DND-41 (cell line): ENCODE measurements at regions not wholly inside any gene's neighbourhood (a gene's known extent, or its start where the extent isn't known, plus 50 kb on each side); places are given as distances from the start of the nearest gene placed in this dataset.

Source experiments
- ATAC-seq: fragments of 200-7000 bp; cut with Tn5 transposase; 3 replicates; pipeline ENCODE4 v1.9.1; 2021; ENCODE audit warnings: low read depth; ENCODE audit not compliant: insufficient read depth
- DNase-seq: peaks from one replicate; pipeline ENCODE4 v3.0.0-alpha.2; 2020
- H2AFZ ChIP-seq: 2 replicates; pipeline ENCODE4 v1.6.0; 2012; ENCODE audit warnings: low read depth, low read length
- H3K27ac ChIP-seq: 2 replicates; pipeline ENCODE4 v1.5.1; 2012; ENCODE audit warnings: low read length, inconsistent platforms
- H3K27me3 ChIP-seq: fragments of 200-600 bp; sonication (generic); 2 replicates; pipeline ENCODE4 v1.6.0; 2012; ENCODE audit warnings: low read length, mild to moderate bottlenecking, inconsistent platforms; ENCODE audit not compliant: insufficient read depth, poor library complexity
- H3K36me3 ChIP-seq: 2 replicates; pipeline ENCODE4 v1.5.1; 2012; ENCODE audit warnings: low read length, inconsistent platforms; ENCODE audit not compliant: insufficient read depth
- H3K4me1 ChIP-seq: 2 replicates; pipeline ENCODE4 v1.5.1; 2012; ENCODE audit warnings: mild to moderate bottlenecking, low read length; ENCODE audit not compliant: insufficient read depth
- H3K4me2 ChIP-seq: 2 replicates; pipeline ENCODE4 v1.6.0; 2012; ENCODE audit warnings: mild to moderate bottlenecking, moderate library complexity, low read length, inconsistent platforms; ENCODE audit not compliant: insufficient read depth
- H3K4me3 ChIP-seq, 2 experiments: fragments of 200-600 bp in 1 of 2; shearing (Covaris generic) in 1 of 2; 2 replicates each; pipeline ENCODE4 v1.5.1; 2012 to 2016; ENCODE audit warnings: inconsistent platforms in 2 of 2, low read length in 2 of 2, mild to moderate bottlenecking in 2 of 2, low read depth in 1 of 2, moderate library complexity in 1 of 2
- H3K79me2 ChIP-seq: 2 replicates; pipeline ENCODE4 v1.6.0; 2012; ENCODE audit warnings: low read length, inconsistent platforms; ENCODE audit not compliant: insufficient read depth
- H3K9ac ChIP-seq: 2 replicates; pipeline ENCODE4 v1.6.0; 2012; ENCODE audit warnings: low read depth, mild to moderate bottlenecking, inconsistent platforms, low read length, moderate library complexity
- H3K9me3 ChIP-seq: 2 replicates; pipeline ENCODE4 v1.5.1; 2012; ENCODE audit warnings: low read length, moderate library complexity, mild to moderate bottlenecking, inconsistent platforms; ENCODE audit not compliant: insufficient read depth, severe bottlenecking
- H4K20me1 ChIP-seq: 2 replicates; pipeline ENCODE4 v1.6.0; 2012; ENCODE audit warnings: low read length; ENCODE audit not compliant: insufficient read depth
- CTCF ChIP-seq: IDR thresholded peaks from 2 replicates; pipeline ENCODE4 v1.5.1; 2012; ENCODE audit warnings: borderline replicate concordance, low read length, moderate library complexity, mild to moderate bottlenecking; ENCODE audit not compliant: poor library complexity, severe bottlenecking; ENCODE audit errors: extremely low read depth
- EZH2 ChIP-seq: IDR thresholded peaks from 3 replicates; pipeline ENCODE4 v1.6.1; 2012; ENCODE audit warnings: borderline replicate concordance, low read depth, mild to moderate bottlenecking, moderate library complexity, low read length, inconsistent platforms; ENCODE audit not compliant: severe bottlenecking

DNA sequence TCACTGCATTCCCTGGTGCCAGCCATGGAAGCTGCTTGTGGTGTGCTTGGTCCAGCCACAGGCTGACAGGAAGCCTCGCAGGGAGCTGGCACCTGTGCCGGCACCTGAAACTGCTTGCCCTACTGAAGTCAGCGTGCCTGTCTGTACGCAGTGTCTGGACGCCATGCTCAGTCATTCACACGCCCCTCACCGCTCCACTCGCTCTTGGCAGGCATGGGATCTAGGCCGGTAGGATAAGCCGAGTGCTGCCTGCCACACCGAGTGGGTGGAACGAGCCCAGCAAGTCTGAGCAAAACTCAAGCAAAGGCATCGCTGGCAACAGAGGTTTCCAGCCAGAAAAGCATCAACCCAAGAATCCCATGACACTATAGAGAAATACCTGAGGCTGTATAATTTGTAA lies 350.6 kb downstream of the CDH11 start:
- no peak overlapping the region for H3K4me2 ChIP-seq
- H3K9me3 ChIP-seq: peaks cover 2% of the 10 kb centered on the region
- ATAC-seq: no peak
- TF ChIP-seq EZH2 (no peak), CTCF (no peak)
- H3K27ac ChIP-seq: no peak overlapping the region
- no peaks in the 10 kb centered on the region for H3K4me1 ChIP-seq
- no peak overlapping the region for H3K4me3 ChIP-seq
- H3K27me3 ChIP-seq: no peaks in the 10 kb centered on the region
- H4K20me1 ChIP-seq: no peaks in the 10 kb centered on the region
- H3K9ac ChIP-seq: no peak overlapping the region
- H2AFZ ChIP-seq: no peak overlapping the region
- H3K79me2 ChIP-seq: no peaks in the 10 kb centered on the region
- no peak for DNase-seq
- H3K36me3 ChIP-seq: no peaks in the 10 kb centered on the region

- ATAC-seq (no peak), DNase-seq (no peak)
- Histone ChIP-seq H3K79me2 (no peaks in the 10 kb centered on the region), H3K4me1 (no peaks in the 10 kb centered on the region), H3K27me3 (no peaks in the 10 kb centered on the region), H3K4me3 (no peak overlapping the region), H3K9ac (no peak overlapping the region), H4K20me1 (no peaks in the 10 kb centered on the region), H2AFZ (no peak overlapping the region), H3K4me2 (no peak overlapping the region), H3K9me3 (no peaks in the 10 kb centered on the region), H3K36me3 (no peaks in the 10 kb centered on the region), H3K27ac (no peak overlapping the region)
- no peak for TF ChIP-seq EZH2
- TF ChIP-seq CTCF: no peak
Measured at GRCh38 chr16:64762211-64762610, 359.7 kb downstream of the CDH11 start.

DNA sequence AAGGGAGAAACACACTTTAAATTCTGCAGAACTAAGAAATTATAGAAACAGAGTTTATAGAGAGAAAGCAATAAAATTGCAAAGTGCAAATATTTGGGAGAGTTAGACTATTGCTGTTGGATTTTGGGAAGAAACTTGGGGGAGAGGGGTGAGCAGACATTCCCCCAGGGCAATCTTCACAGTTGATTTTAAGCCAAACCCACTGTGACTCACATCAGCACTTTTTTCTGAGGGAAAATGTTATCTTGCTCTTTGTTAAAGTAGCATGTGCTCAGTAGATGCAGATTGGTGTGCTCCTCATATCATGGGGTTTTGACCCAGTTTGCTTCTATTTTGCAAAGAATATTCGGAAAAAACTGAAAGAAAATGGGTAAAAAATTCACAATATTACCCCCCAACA lies 367.6 kb downstream of the CDH11 start:
- no peak overlapping the region for H3K4me2 ChIP-seq
- no peaks in the 10 kb centered on the region for H3K27me3 ChIP-seq
- TF ChIP-seq EZH2 (no peak), CTCF (no peak)
- ATAC-seq: no peak
- H3K36me3 ChIP-seq: no peaks in the 10 kb centered on the region
- H3K9ac ChIP-seq: no peak overlapping the region
- H4K20me1 ChIP-seq: no peaks in the 10 kb centered on the region
- no peak overlapping the region for H2AFZ ChIP-seq
- no peaks in the 10 kb centered on the region for H3K9me3 ChIP-seq
- no peak overlapping the region for H3K4me3 ChIP-seq
- H3K27ac ChIP-seq: no peak overlapping the region
- no peaks in the 10 kb centered on the region for H3K4me1 ChIP-seq
- no peaks in the 10 kb centered on the region for H3K79me2 ChIP-seq
- no peak for DNase-seq

- Histone ChIP-seq H3K9ac (no peak overlapping the region), H2AFZ (no peak overlapping the region), H3K27ac (no peak overlapping the region), H4K20me1 (no peaks in the 10 kb centered on the region), H3K36me3 (no peaks in the 10 kb centered on the region), H3K4me2 (no peak overlapping the region), H3K4me1 (no peaks in the 10 kb centered on the region), H3K79me2 (no peaks in the 10 kb centered on the region), H3K4me3 (no peak overlapping the region), H3K27me3 (no peaks in the 10 kb centered on the region), H3K9me3 (no peaks in the 10 kb centered on the region)
- ATAC-seq: no peak
- DNase-seq: no peak
- no peak for TF ChIP-seq EZH2
- no peak for TF ChIP-seq CTCF
Measured at GRCh38 chr16:64751906-64752305, 370.0 kb downstream of the CDH11 start.
